ENCODE measurements at regions not wholly inside any gene's neighbourhood (a gene's known extent, or its start where the extent isn't known, plus 50 kb on each side); places are given as distances from the start of the nearest gene placed in this dataset.

- DNase-seq (ENCODE audit: insufficient read length, low spot score) (no peak), FAIRE-seq (no peak)
These were observed 645.0 kb downstream of the IRS1 start for GRCh38 chr2:226154610-226155009.

DNA sequence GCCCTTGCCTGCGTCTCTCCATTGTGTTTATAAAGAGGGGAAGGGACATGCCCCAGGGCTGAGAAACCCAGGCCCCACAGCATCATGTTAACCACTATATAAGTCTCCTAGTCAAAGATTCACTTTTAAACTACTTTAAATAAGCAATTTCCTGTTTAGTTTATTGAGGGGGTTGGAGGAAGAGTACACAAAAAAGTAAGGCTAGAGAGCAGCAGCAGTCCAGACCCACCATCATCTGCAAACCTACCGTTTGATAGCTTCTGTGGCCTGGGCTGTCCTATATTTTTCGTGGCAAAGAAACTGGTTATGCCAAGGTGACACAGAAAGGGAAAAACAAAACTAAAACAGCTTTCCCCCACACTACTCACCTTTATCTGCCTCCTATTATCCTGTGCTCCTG is 646.1 kb downstream of the IRS1 start:
- no peak for FAIRE-seq
- no peak for DNase-seq (ENCODE audit: insufficient read length, low spot score)

DNA sequence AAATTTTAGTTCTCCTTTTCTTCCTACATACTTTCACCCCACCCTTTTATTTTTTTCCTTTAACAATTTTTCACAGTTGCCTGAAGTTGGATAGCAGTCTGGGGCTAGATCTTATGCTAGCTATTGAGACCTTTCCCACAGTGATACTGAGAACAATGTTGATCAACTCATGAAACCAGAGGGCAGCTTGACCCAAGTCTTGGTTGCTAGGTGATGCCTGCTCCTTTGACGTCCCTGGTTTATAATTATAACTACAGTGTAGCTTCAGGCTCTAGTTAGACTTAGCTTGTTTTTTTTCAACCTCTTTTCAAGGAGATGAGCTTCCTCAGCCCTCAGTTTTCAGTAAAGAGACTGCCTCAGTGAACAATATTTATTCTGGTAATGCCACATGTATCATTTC is 648.5 kb downstream of the IRS1 start:
- no peak for DNase-seq (ENCODE audit: insufficient read length, low spot score)

GRCh38 chr2:226143091-226143490 is 656.5 kb downstream of the IRS1 start:
- FAIRE-seq, result no peak
- no peak for DNase-seq (ENCODE audit: insufficient read length, low spot score)

More for the DNA sequence above, 648.5 kb downstream of the IRS1 start:
- FAIRE-seq, result no peak

GRCh38 chr2:226142463-226142862 is 657.2 kb downstream of the IRS1 start:
- no peak for DNase-seq (ENCODE audit: insufficient read length, low spot score)
- no peak for FAIRE-seq

GRCh38 chr2:226140594-226140993 is 659.0 kb downstream of the IRS1 start:
- FAIRE-seq (no peak), DNase-seq (ENCODE audit: insufficient read length, low spot score) (no peak)

DNA sequence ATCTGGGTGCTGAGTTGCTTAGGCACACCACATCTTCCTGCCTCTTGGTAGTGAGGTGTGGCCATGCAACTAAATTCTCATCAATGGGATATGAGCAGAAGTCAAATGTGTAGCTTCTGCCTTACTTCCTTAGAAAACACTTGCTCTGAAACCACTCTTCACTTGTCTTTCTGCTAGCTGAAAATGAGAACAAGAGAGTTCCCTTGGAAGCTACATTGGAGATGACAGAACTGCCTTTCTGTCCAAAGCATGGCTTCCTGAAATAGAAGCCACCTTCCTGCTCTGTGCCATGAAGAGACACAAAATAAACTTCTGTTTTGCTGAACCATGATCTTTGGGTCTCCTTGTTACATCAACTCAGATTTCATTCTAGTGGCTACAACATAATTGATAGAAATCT is 659.9 kb downstream of the IRS1 start:
- no peak for DNase-seq (ENCODE audit: insufficient read length, low spot score)
- peak; percentile 9 for FAIRE-seq

DNA sequence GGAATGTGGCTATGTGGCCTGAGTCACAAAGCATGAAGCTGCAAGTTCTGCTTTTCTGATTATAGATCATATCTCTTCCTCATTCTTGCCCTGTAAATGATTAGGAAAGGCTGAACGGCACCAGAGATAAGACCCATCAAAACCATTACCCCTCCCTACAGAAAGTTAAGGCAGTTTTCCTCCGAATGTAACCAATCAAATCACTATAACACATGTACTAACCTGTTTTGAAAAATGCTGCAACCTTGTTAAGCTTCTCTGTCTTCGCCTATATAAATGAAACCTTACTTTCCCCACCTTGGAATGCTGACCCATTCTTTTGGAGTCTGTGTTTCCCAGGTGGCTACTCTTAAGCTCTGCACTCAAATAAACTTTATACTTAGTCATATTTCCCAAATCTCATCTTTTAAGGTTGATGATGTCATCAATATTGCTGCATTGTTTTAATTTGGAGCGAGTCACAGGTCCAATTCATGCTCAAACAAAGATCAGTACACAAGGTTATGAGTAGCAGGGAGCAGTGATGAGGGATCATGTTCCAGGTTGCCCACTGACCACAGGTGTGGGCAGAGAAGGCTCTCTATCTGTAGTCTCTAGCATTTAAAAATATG is 662.3 kb downstream of the IRS1 start:
- FAIRE-seq (no peak), DNase-seq (ENCODE audit: insufficient read length, low spot score) (no peak)

DNA sequence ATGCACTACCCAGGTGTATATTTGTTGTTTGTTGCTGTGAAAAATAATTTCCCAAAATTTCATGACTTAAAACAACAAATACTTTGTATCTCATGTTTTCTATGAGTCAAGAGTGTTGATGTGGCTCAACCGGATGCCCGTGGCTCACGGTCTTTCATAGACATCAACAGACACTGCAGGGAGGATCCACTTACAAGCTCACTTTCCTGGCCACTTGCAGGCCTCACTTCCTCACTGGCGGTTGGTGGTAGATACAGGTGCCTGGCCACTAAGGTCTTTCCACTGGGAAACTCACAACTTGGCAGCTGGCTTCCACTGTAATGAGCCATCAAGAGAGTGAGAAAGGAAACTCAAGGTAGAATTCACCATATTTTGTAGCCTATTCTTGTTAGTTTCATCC is 662.9 kb downstream of the IRS1 start:
- FAIRE-seq, result no peak
- DNase-seq (ENCODE audit: insufficient read length, low spot score), result no peak

DNA sequence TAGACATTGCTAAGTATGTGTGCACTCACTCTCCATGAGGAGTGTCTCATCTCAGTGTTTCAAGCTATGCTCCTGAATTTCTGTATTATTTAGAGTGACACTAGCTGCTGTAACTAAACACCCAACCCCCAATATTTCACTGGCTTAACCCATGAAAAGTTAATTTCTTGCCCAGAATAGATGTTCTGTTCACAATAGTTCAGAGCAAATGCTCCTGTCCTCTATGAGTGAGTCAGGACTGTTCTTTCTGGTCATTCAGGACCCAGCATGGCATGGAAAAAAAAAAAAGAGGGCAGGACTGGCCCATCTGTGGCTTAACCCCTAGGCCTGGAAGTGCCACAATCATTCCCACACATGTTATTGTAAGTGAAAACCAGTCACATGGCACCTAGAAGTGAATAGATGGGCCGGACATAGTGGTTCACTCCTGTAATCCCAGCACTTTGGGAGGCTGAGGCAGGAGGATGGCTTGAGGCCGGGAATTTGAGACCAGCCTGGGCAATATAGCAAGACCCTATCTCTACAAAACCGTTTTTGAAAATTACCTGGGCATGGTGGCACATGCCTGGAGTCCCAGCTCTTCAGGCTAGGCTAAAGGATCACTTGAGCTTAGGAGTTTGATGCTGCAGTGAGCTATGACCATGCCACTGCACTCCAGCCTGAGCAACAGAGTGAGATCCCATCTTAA is 663.6 kb downstream of the IRS1 start:
- FAIRE-seq (no peak), DNase-seq (ENCODE audit: insufficient read length, low spot score) (no peak)

DNA sequence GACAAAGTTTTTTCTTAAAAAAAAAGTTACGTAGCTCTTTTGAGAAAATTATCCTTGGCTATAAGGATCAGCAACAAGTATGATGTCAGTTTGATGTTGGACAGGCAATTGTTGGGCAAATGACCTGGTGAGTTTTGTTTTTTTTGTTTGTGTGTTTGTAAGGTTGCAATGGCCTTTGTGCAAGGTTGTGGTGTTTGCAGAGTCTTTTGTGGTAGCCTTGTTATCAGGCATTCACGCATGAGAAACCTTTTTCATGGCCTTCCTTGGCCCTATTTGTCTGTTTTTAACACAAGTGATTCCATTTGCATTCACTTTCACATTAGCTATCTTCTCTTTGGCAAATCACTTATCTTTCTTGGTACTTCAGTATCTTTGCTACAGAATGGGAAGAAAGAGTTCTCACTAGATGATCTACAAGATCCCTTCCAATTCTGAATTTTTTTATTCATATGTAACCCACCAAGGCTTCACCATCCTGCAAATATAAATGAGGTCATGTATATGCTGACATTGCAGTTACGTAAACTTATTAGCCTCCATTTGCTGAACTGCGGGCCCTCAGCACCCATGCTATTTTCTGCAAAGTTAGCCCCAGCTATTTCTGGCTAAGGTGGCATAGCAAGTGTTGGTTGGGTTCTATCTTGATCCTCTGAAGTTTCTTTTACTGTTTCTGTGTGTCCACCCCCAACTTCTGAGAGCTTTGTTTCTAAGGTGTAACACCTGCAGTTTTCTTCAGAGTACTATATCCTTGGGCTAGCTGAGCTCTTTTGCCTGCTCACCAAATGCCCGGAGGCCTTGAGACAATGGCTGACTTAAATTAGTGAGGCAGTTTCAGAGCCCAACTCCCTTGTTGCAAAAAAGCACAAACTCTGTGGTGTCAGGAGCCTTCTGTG is 667.1 kb downstream of the IRS1 start:
- no peak for DNase-seq (ENCODE audit: insufficient read length, low spot score)
- FAIRE-seq, result no peak

DNA sequence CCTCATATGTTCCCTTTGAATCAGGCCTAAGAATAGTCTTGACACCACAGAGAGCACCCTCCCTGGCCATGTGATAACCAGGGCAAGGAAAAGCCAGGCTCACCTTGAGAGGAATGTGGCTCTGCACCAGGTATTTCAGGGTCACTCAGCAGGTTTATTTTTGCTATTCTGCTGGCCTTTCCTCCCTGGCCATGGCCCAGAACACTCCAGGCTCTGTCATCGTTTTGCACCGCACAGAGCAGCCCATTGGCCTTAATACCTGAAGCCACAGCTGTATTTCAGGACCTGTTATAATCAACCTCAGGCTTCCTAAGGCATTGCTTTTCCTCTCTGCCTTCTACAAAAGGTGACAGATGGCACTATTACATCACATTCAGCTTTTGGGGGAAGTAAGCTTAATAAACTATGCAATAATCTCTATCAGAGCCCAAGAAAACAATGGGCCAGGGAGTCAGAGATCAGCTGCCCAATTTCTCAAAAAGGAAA is 668.3 kb downstream of the IRS1 start:
- FAIRE-seq (no peak), DNase-seq (ENCODE audit: insufficient read length, low spot score) (no peak)

GRCh38 chr2:226130192-226130591 is 669.4 kb downstream of the IRS1 start:
- FAIRE-seq, result no peak

DNA sequence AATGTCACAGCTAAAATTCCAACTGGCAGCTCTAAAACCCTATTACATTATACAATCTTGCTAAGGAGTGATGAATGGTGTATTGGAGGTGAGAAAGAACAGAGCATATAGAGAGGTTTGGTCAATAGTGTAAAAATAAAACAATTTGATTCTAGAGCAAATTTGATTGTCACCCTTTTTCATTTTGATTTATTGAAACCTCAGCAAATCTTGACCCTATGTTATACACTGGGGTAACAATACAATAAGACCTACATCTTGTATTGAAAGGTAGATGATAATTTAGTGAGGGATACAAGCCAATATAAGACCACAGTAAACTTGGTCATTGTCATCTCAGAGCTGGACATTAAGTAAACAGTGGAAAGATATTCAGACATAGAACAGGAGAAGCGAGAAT is 671.9 kb downstream of the IRS1 start:
- FAIRE-seq, result no peak
- no peak for DNase-seq (ENCODE audit: insufficient read length, low spot score)

More at GRCh38 chr2:226130192-226130591, 669.4 kb downstream of the IRS1 start:
- DNase-seq (ENCODE audit: insufficient read length, low spot score), result no peak

DNA sequence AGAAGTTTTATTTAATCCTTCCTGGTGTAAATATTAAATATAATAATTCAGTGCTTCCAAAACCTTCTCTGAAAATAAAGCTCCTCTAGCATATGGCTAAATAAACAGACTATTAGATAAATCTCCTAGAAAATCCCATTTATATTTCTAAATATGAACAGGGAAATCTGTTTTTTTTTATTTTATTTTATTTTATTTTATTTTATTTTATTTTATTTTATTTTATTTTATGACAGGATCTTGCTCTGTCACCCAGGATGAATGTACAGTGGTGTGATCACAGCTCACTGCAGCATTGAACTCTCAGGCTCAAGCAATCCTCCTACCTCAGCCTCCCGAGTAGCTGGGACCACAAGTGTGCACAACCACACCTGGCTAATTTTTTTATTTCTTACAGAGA is 673.5 kb downstream of the IRS1 start:
- DNase-seq (ENCODE audit: insufficient read length, low spot score) (no peak), FAIRE-seq (no peak)

GRCh38 chr2:226125176-226125883 is 674.3 kb downstream of the IRS1 start:
- no peak for FAIRE-seq

GRCh38 chr2:226124548-226125011 is 675.0 kb downstream of the IRS1 start:
- FAIRE-seq (no peak), DNase-seq (ENCODE audit: insufficient read length, low spot score) (no peak)

More at GRCh38 chr2:226125176-226125883, 674.3 kb downstream of the IRS1 start:
- DNase-seq (ENCODE audit: insufficient read length, low spot score), result no peak

DNA sequence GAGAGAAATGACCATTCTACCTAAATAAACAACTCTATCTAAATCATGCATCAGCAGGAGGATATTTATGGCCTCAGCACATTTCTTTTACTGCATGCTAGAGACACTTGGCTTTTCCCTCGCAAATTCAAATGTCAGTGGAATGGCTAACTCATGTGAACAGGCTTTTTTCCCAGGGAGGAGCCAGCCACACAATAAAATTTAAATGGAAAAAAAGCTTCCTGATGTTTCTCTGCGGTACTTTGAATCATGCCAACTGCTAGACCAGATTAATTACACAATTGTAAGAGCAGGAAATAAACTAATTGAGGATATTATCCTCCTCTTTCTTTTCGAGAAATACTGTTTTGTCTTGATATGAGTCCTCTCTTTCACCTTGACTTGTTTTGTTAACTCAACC is 676.3 kb downstream of the IRS1 start:
- DNase-seq (ENCODE audit: insufficient read length, low spot score), result no peak
- FAIRE-seq, result no peak

- DNase-seq (ENCODE audit: insufficient read length, low spot score) (no peak), FAIRE-seq (no peak)
These were observed 677.6 kb downstream of the IRS1 start for GRCh38 chr2:226122041-226122440.

DNA sequence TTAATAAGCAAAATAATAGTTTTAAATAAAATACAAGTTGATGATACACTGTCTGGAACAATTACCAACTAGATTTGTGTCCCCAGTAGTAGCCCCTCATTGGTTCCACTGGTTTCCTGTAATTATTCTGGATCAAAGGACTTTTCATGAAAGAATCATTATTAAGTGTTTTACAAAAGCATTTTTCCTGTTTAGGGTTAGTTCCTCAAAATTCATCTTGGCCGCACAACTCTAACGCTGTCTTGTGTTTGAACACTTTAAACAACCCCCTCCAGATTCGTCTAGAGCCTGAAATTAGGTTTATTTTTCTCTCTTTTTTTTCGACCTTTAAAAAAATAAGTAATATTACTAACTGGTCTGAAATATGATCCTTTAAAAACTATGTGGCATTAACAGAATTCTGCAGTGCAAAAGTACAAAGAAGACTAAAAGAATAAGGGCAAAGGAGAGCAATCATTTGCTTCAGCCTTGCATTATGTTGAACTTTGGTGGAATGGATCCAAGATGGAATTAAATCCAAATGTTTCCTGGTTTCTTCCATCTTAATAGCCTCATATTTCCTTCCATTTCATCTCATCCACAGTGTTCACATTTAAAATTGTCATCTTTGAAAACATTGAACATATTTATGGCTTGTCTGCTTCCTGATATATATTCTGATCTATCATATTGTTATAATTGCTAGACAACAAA is 678.4 kb downstream of the IRS1 start:
- FAIRE-seq (no peak), DNase-seq (ENCODE audit: insufficient read length, low spot score) (no peak)

All from HTR-8/SVneo (cell line).